D721Med (cell line): ENCODE measurements at regions not wholly inside any gene's neighbourhood (a gene's known extent, or its start where the extent isn't known, plus 50 kb on each side); places are given as distances from the start of the nearest gene placed in this dataset.

ENCODE experiments used
- DNase-seq: peaks from one replicate; pipeline ENCODE4 v3.0.0; 2011; ENCODE audit warnings: low spot score; ENCODE audit not compliant: insufficient read length
- FAIRE-seq: peaks from 2 replicates; lab custom pipeline; 2011; peaks lifted over from hg19 to GRCh38; lab: Jason Lieb, UNC
- TF ChIP-seq, protein P1 (sequence below): IDR thresholded peaks from 2 replicates; pipeline ENCODE4 v1.5.1; 2012; ENCODE audit warnings: mild to moderate bottlenecking, control low read depth; ENCODE audit not compliant: insufficient read depth; ENCODE audit errors: missing control alignments

DNA sequence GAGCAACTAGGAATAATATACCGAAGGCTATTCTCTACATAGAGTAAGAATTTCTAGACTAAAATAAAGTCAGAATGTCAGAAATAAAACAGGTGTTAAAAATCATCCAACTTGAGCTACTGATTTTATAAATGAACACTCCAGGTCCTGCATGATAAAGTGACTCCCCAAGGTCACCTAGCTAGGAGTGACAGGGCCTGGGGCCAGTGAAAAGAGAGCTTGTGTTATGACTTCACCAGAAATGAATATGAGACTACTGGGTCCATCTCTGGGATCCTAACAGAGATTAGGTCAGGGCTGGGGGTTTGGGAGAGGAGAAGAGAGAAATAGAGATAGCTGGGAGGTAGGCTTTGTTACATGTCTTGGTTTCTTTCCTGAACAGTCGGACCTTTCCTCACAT is 89.7 kb upstream of the CYP1B1 start:
- no peak for DNase-seq
- TF ChIP-seq, protein P1, sequence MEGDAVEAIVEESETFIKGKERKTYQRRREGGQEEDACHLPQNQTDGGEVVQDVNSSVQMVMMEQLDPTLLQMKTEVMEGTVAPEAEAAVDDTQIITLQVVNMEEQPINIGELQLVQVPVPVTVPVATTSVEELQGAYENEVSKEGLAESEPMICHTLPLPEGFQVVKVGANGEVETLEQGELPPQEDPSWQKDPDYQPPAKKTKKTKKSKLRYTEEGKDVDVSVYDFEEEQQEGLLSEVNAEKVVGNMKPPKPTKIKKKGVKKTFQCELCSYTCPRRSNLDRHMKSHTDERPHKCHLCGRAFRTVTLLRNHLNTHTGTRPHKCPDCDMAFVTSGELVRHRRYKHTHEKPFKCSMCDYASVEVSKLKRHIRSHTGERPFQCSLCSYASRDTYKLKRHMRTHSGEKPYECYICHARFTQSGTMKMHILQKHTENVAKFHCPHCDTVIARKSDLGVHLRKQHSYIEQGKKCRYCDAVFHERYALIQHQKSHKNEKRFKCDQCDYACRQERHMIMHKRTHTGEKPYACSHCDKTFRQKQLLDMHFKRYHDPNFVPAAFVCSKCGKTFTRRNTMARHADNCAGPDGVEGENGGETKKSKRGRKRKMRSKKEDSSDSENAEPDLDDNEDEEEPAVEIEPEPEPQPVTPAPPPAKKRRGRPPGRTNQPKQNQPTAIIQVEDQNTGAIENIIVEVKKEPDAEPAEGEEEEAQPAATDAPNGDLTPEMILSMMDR = no peak
- no peak for FAIRE-seq

DNA sequence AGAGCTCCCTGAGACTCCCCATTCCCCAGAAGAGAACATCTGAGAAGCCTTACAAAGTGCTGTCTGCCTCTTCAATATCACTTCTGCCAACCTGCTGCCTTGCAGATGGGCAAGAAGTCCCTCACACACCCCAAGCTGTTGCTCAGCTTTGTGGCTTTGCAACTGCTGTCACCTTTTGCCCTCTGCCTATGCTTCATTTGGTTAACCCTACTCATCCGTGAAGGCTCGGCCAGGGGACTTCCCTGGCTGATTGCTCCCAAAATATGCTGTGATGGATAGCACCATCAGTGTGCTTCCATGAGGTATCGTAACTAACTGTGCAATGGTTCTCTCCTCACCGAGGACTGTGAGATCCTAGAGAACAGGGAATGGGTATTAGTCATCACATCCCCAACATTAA is 88.9 kb upstream of the CYP1B1 start:
- no peak for FAIRE-seq
- no peak for DNase-seq
- TF ChIP-seq, protein P1 = no peak

DNA sequence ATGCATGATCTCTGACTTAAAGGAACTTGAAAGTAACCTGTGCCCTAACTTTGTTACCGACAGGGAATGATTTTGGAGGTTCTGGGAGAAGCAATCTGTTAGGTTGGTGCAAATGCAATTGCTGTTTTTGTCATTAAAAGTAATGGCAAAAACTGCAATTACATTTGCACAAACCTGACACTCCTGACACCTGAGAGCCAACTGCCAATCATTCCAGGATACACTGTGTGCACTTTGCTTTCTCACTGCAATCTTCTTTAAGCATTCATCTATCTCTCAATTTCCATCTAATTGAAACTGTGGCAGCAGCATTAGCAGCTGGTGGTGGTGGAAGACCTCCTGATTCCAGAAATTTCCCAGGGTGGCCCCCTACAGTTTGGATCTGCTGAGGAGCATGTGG is 87.6 kb upstream of the CYP1B1 start:
- no peak for DNase-seq
- TF ChIP-seq, protein P1 = no peak
- no peak for FAIRE-seq

DNA sequence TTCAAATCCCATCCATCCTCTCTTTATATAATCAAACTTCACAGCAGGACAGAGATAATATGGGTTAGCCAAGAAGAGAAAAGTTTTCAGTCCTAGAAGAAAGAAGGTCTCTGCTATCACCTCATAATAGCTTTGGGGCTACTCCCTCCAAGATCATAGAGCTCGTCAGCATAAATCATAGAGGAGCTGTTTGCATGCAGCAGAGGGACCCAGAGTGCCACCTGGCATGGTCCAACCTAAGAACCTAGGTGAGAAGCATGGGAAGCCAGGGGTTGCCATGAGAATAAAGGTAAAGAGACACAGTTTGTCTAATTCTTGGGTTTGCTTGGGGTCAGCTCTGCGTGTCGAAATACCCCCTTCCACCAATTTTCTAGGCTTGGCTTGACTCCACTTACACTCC is 87.1 kb upstream of the CYP1B1 start:
- FAIRE-seq = no peak

DNA sequence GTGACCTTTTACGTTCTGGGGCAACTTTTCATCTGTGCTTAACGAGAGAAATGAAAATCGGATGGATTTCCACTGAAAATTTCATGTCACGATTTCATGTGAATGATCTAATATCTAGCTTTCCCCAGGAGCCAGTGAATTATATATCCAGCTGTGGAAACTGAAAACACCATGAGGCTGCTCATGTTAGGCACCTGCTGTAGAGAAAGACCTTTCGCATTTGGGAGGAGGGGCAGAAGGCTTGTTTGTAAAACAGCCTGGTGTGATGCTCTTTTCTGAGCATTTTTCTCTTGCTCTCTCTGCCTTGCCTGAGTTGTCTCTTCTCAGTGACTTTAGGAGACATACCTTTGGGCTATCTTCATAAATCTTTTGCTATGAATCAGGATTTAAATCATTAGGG is 84.6 kb upstream of the CYP1B1 start:
- FAIRE-seq = no peak
- TF ChIP-seq, protein P1 = no peak
- no peak for DNase-seq

More for the DNA sequence above, 87.1 kb upstream of the CYP1B1 start:
- DNase-seq = no peak
- TF ChIP-seq, protein P1 = no peak

DNA sequence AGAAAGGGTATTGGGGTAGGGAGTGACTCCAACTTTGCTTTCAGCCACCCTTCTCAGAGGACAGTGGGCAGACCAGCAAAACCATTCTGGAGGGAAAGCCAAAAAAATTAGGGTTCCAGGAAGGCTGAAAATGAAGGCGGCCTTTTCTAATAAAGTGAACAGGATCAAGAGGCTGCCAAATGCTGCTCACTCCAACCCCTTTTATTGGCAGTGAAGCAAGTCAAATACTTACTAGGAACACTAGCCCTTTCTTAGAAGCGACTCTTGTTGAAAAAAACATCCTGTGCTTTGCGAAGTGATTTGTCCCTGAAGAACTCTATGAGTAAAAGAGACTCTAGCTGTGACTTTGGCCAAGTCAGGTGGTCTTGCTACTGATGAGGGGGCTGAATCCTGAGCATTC is 83.6 kb upstream of the CYP1B1 start:
- DNase-seq = no peak
- TF ChIP-seq, protein P1 = no peak
- FAIRE-seq = no peak

DNA sequence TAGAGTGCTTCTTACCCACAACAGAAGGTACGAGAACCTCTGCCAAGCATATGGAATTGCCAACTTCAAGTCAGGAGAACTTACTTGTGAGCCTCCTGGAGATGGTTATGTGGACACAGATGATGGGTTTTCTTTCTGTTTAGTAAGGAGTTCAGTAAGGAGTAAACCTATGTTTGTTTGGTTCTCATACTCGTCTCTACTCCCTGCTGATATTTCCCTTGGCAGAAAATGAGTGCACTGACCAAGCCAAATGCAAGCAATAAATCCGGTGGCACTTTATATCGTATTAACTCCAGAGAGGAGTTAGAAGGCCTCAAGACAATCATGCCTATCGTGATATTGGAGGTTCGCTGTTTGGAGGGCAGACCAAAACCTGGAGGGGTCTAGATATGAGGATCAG is 83.2 kb upstream of the CYP1B1 start:
- TF ChIP-seq, protein P1 = no peak
- no peak for FAIRE-seq
- no peak for DNase-seq
